A549 (cell line): ENCODE measurements at regions not wholly inside any gene's neighbourhood (a gene's known extent, or its start where the extent isn't known, plus 50 kb on each side); places are given as distances from the start of the nearest gene placed in this dataset.

ENCODE experiments used
- ATAC-seq, 2 experiments: fragments of 200-7000 bp in 1 of 2; fragments of >200 bp in 1 of 2; cut with Nextera tagmentation in 1 of 2; cut with Tn5 transposase in 1 of 2; 3 replicates each; pipeline versions ENCODE4 v1.8.0 to v1.9.1; 2018 to 2020; ENCODE audit warnings: mild to moderate bottlenecking in 1 of 2, moderate library complexity in 1 of 2
- CTCF ChIA-PET: fragments of 300-600 bp; sonication (Branson Sonifier 250); formaldehyde crosslinking; extraction: SDS; loops from one replicate; lab custom pipeline; 2021; ENCODE audit warnings: antibody characterized with exemption, inconsistent platforms; lab: Yijun Ruan, JAX
- POLR2A ChIA-PET: fragments of 350-600 bp; formaldehyde crosslinking; extraction: SDS; loops from one replicate; lab custom pipeline; 2021; ENCODE audit warnings: antibody characterized with exemption, inconsistent platforms; lab: Yijun Ruan, JAX
- DNase-seq, 2 experiments: peaks; one replicate each; pipeline versions ENCODE4 v3.0.0 to v3.0.0-alpha.2; 2011 to 2016; ENCODE audit warnings: low read depth in 1 of 2, low spot score in 1 of 2
- FAIRE-seq: peaks from 2 replicates; lab custom pipeline; 2011; peaks lifted over from hg19 to GRCh38; lab: Jason Lieb, UNC
- H3K27ac ChIP-seq, 2 experiments: fragments of >200 bp; sonication (Bioruptor Twin); formaldehyde crosslinking; 3 replicates each; pipeline ENCODE4 v1.5.1; 2016 to 2017
- H3K4me1 ChIP-seq: fragments of >200 bp; sonication (Bioruptor Twin); formaldehyde crosslinking; 3 replicates; pipeline ENCODE4 v1.6.1; 2016
- H3K4me2 ChIP-seq: fragments of >200 bp; sonication (Bioruptor Twin); formaldehyde crosslinking; 3 replicates; pipeline ENCODE4 v1.6.1; 2016
- H3K4me3 ChIP-seq: fragments of >200 bp; sonication (Bioruptor Twin); formaldehyde crosslinking; 3 replicates; pipeline ENCODE4 v1.5.1; 2016
- H3K9me3 ChIP-seq: fragments of >200 bp; sonication (Bioruptor Twin); formaldehyde crosslinking; 3 replicates; pipeline ENCODE4 v1.6.1; 2016
- CBX8 ChIP-seq: fragments of 200-600 bp; sonication (generic); IDR thresholded peaks from 2 replicates; pipeline ENCODE4 v1.6.1; 2016
- CHD4 ChIP-seq: fragments of 200-600 bp; sonication (generic); IDR thresholded peaks from 2 replicates; pipeline ENCODE4 v1.6.1; 2016; ENCODE audit warnings: antibody characterized with exemption, mild to moderate bottlenecking, borderline replicate concordance
- E2F6 ChIP-seq: IDR thresholded peaks from 2 replicates; pipeline ENCODE4 v1.6.1; 2012; ENCODE audit warnings: low read depth, borderline replicate concordance
- EHMT2 ChIP-seq: fragments of 200-600 bp; sonication (generic); IDR thresholded peaks from 2 replicates; pipeline ENCODE4 v1.6.1; 2016; ENCODE audit warnings: antibody characterized with exemption, low read depth, mild to moderate bottlenecking, moderate library complexity
- ELK1 ChIP-seq: fragments of 150-350 bp; IDR thresholded peaks from 2 replicates; pipeline ENCODE4 v1.6.1; 2014; ENCODE audit warnings: low read depth, mild to moderate bottlenecking, low read length
- FOSB ChIP-seq: fragments of 250-450 bp; sonication (Bioruptor Pico); IDR thresholded peaks from 2 replicates; pipeline ENCODE4 v1.5.0; 2020; ENCODE audit warnings: mild to moderate bottlenecking, moderate library complexity
- FOSL2 ChIP-seq, 2 experiments: fragments of 450-650 bp in 1 of 2; fragments of >200 bp in 1 of 2; sonication (Bioruptor Twin) in 1 of 2; formaldehyde crosslinking; IDR thresholded peaks; 2 replicates each; pipeline versions ENCODE4 v1.5.0 to v1.6.1; 2016 to 2020; ENCODE audit warnings: mild to moderate bottlenecking in 1 of 2, moderate library complexity in 1 of 2
- HES2 ChIP-seq: fragments of >200 bp; sonication (Bioruptor Twin); formaldehyde crosslinking; IDR thresholded peaks from 2 replicates; pipeline ENCODE4 v1.6.1; 2016
- HEYL ChIP-seq: fragments of 250-450 bp; sonication (Bioruptor Pico); IDR thresholded peaks from 2 replicates; pipeline ENCODE4 v1.8.0; 2021; ENCODE audit warnings: mild to moderate bottlenecking, moderate library complexity
- HOXA7 ChIP-seq: fragments of 250-450 bp; sonication (Bioruptor Pico); IDR thresholded peaks from 2 replicates; pipeline ENCODE4 v1.5.0; 2020; ENCODE audit warnings: mild to moderate bottlenecking, moderate library complexity
- KDM1A ChIP-seq: fragments of 200-600 bp; sonication (generic); IDR thresholded peaks from 2 replicates; pipeline ENCODE4 v1.6.1; 2016; ENCODE audit warnings: low read depth, mild to moderate bottlenecking
- MAFK ChIP-seq: fragments of 450-650 bp; IDR thresholded peaks from 2 replicates; pipeline ENCODE4 v1.6.1; 2014; ENCODE audit not compliant: partially characterized antibody
- MAX ChIP-seq: IDR thresholded peaks from 2 replicates; pipeline ENCODE4 v1.6.1; 2012
- MAZ ChIP-seq: fragments of 150-350 bp; IDR thresholded peaks from 2 replicates; pipeline ENCODE4 v1.6.1; 2014; ENCODE audit warnings: antibody characterized with exemption, low read depth, low read length, borderline replicate concordance
- POLR2A ChIP-seq: IDR thresholded peaks from 2 replicates; pipeline ENCODE4 v1.6.1; 2012; ENCODE audit warnings: mild to moderate bottlenecking, low read length
- RAD21 ChIP-seq, 2 experiments: fragments of >200 bp in 1 of 2; sonication (Bioruptor Twin) in 1 of 2; formaldehyde crosslinking in 1 of 2; IDR thresholded peaks in 1 of 2; conservative IDR thresholded peaks in 1 of 2; 2 replicates in 1 of 2; 3 replicates in 1 of 2; pipeline ENCODE4 v1.6.1; 2012 to 2018; ENCODE audit warnings: inconsistent platforms in 1 of 2
- RARB ChIP-seq: fragments of 250-450 bp; sonication (Bioruptor Pico); IDR thresholded peaks from 2 replicates; pipeline ENCODE4 v1.8.0; 2021; ENCODE audit warnings: mild to moderate bottlenecking, moderate library complexity
- RFX5 ChIP-seq: fragments of 450-650 bp; IDR thresholded peaks from 2 replicates; pipeline ENCODE4 v1.7.1; 2014; ENCODE audit warnings: antibody characterized with exemption, mild to moderate bottlenecking, moderate library complexity
- SMC3 ChIP-seq: fragments of >200 bp; sonication (Bioruptor Twin); formaldehyde crosslinking; IDR thresholded peaks from 3 replicates; pipeline ENCODE4 v1.6.1; 2018; ENCODE audit warnings: inconsistent platforms
- TP53 ChIP-seq: fragments of 250-450 bp; sonication (Bioruptor Pico); IDR thresholded peaks from 2 replicates; pipeline ENCODE4 v1.5.0; 2021; ENCODE audit warnings: mild to moderate bottlenecking, moderate library complexity
- WGBS: methylation state at CpG from one replicate; pipeline ENCODE4 v1.1.6; 2017; ENCODE audit errors: missing lambda C conversion rate; 5-methylcytosine and 5-hydroxymethylcytosine counted together

GRCh38 chr2:188176620-188177019, 115.1 kb upstream of the GULP1 start:
- no peak overlapping the region for H3K4me2 ChIP-seq
- H3K4me3 ChIP-seq = no peak overlapping the region
- ChIA-PET CTCF (no interaction called here), POLR2A (no interaction called here)
- H3K4me1 ChIP-seq = no peaks in the 10 kb centered on the region
- H3K27ac ChIP-seq = no peak overlapping the region
- DNase-seq (no peak), ATAC-seq (no peak), FAIRE-seq (no peak)
- TF ChIP-seq TP53 (CRISPR knock-in tag) = no peak
- TF ChIP-seq RAD21 (conservative IDR thresholded peaks at IDR 0.05 in 1 of 2, IDR thresholded peaks at IDR 0.05 in 1 of 2) = no peak
- no peaks in the 10 kb centered on the region for H3K9me3 ChIP-seq

GRCh38 chr2:188181067-188181838, 110.4 kb upstream of the GULP1 start:
- POLR2A ChIA-PET = no interaction called here
- CTCF ChIA-PET = no interaction called here
- 61% methylated on average over 5 of the region's 5 CpGs for WGBS
- no peak overlapping the region for H3K4me2 ChIP-seq
- no peak overlapping the region for H3K27ac ChIP-seq
- ATAC-seq (no peak), FAIRE-seq (no peak), DNase-seq (no peak)
- H3K4me1 ChIP-seq = no peaks in the 10 kb centered on the region
- no peaks in the 10 kb centered on the region for H3K9me3 ChIP-seq
- TF ChIP-seq FOSB (CRISPR knock-in tag) = no peak
- TF ChIP-seq MAFK = peak; percentile 56
- no peak overlapping the region for H3K4me3 ChIP-seq

GRCh38 chr2:188181884-188182283, 109.8 kb upstream of the GULP1 start:
- Histone ChIP-seq H3K27ac (no peak overlapping the region), H3K4me2 (no peak overlapping the region)
- TF ChIP-seq HES2 = no peak
- no peak for TF ChIP-seq E2F6
- TF ChIP-seq, all 56 proteins: peak for 0
- Histone ChIP-seq H3K9me3 (no peaks in the 10 kb centered on the region), H3K4me3 (no peak overlapping the region), H3K4me1 (no peaks in the 10 kb centered on the region)
- ChIA-PET POLR2A (no interaction called here), CTCF (no interaction called here)
- no peak for ATAC-seq
- no peak for DNase-seq
- WGBS = 62% methylated on average over 1 of the region's 1 CpG
- FAIRE-seq = no peak

GRCh38 chr2:188187726-188188125, 103.9 kb upstream of the GULP1 start:
- DNase-seq (no peak), ATAC-seq (no peak), FAIRE-seq (no peak)

GRCh38 chr2:188189356-188189755, 102.3 kb upstream of the GULP1 start:
- CTCF ChIA-PET = no interaction called here
- no peak overlapping the region for H3K27ac ChIP-seq
- POLR2A ChIA-PET = no interaction called here
- DNase-seq (no peak), ATAC-seq (no peak), FAIRE-seq (no peak)
- no peaks in the 10 kb centered on the region for H3K4me1 ChIP-seq
- H3K9me3 ChIP-seq = no peaks in the 10 kb centered on the region
- no peak overlapping the region for H3K4me2 ChIP-seq
- TF ChIP-seq TP53 (CRISPR knock-in tag) = no peak
- no peak for TF ChIP-seq CBX8
- TF ChIP-seq FOSL2 (IDR thresholded peaks at IDR 0.05) = no peak
- no peak for TF ChIP-seq FOSL2 (CRISPR knock-in tag; IDR thresholded peaks at IDR 0.05)
- TF ChIP-seq MAFK = no peak
- TF ChIP-seq HOXA7 (CRISPR knock-in tag) = no peak
- TF ChIP-seq HEYL = no peak
- no peak for TF ChIP-seq EHMT2
- TF ChIP-seq FOSB (CRISPR knock-in tag) = no peak
- no peak for TF ChIP-seq SMC3
- TF ChIP-seq ELK1 = no peak
- no peak for TF ChIP-seq RARB (CRISPR knock-in tag)
- TF ChIP-seq POLR2A = no peak
- WGBS = 20% methylated on average over 3 of the region's 3 CpGs
- H3K4me3 ChIP-seq = no peak overlapping the region

More at GRCh38 chr2:188187726-188188125, 103.9 kb upstream of the GULP1 start:
- ChIA-PET CTCF (no interaction called here), POLR2A (no interaction called here)
- H3K4me2 ChIP-seq = no peak overlapping the region
- TF ChIP-seq CHD4 = no peak
- TF ChIP-seq MAX = no peak
- no peak for TF ChIP-seq HES2
- no peak for TF ChIP-seq RFX5
- no peak for TF ChIP-seq KDM1A
- no peak for TF ChIP-seq EHMT2
- TF ChIP-seq FOSL2 (IDR thresholded peaks at IDR 0.05) = no peak
- TF ChIP-seq FOSL2 (CRISPR knock-in tag; IDR thresholded peaks at IDR 0.05) = no peak
- no peak for TF ChIP-seq MAZ
- TF ChIP-seq, all 56 proteins: peak for 0
- no peak overlapping the region for H3K27ac ChIP-seq
- H3K9me3 ChIP-seq = no peaks in the 10 kb centered on the region
- H3K4me3 ChIP-seq = no peak overlapping the region
- no peaks in the 10 kb centered on the region for H3K4me1 ChIP-seq
